Renal pelvis (tissue), 1 donor: ENCODE measurements at regions not wholly inside any gene's neighbourhood (a gene's known extent, or its start where the extent isn't known, plus 50 kb on each side); places are given as distances from the start of the nearest gene placed in this dataset.

Source experiments
- DNase-seq: peaks from one replicate; pipeline ENCODE4 v3.0.0-alpha.2; 2013

GRCh38 chr3:98963546-98963945 lies 62.1 kb upstream of the DCBLD2 start:
- no peak for DNase-seq

- DNase-seq = no peak
These were observed 61.5 kb upstream of the DCBLD2 start for GRCh38 chr3:98962951-98963350.

GRCh38 chr3:98962189-98962930 lies 60.9 kb upstream of the DCBLD2 start:
- no peak for DNase-seq

GRCh38 chr3:98961161-98962155 lies 60.0 kb upstream of the DCBLD2 start:
- no peak for DNase-seq

GRCh38 chr3:98957681-98958080 lies 56.2 kb upstream of the DCBLD2 start:
- no peak for DNase-seq

- no peak for DNase-seq
These were observed 54.5 kb upstream of the DCBLD2 start for GRCh38 chr3:98956008-98956407.

GRCh38 chr3:98954791-98955604 lies 53.5 kb upstream of the DCBLD2 start:
- no peak for DNase-seq

- DNase-seq = no peak
These were observed 52.7 kb upstream of the DCBLD2 start for GRCh38 chr3:98954242-98954641.

GRCh38 chr3:98952404-98952803 lies 50.9 kb upstream of the DCBLD2 start:
- no peak for DNase-seq
